Fibroblast of villous mesenchyme (primary cell): ENCODE measurements at regions not wholly inside any gene's neighbourhood (a gene's known extent, or its start where the extent isn't known, plus 50 kb on each side); places are given as distances from the start of the nearest gene placed in this dataset.
A peak's percentile ranks its signal among the peaks of the same experiment; 100 is the strongest.

ENCODE experiments used
- DNase-seq: peaks from one replicate; pipeline ENCODE4 v3.0.0-alpha.2; 2010; ENCODE audit warnings: low read depth
- H3K4me3 ChIP-seq: 2 replicates; pipeline ENCODE4 v1.5.1; 2011; ENCODE audit warnings: low read depth, mild to moderate bottlenecking, low read length
- CTCF ChIP-seq: IDR thresholded peaks from 2 replicates; pipeline ENCODE4 v1.5.1; 2012; ENCODE audit warnings: low read depth, mild to moderate bottlenecking, low read length; ENCODE audit not compliant: insufficient read depth

DNA sequence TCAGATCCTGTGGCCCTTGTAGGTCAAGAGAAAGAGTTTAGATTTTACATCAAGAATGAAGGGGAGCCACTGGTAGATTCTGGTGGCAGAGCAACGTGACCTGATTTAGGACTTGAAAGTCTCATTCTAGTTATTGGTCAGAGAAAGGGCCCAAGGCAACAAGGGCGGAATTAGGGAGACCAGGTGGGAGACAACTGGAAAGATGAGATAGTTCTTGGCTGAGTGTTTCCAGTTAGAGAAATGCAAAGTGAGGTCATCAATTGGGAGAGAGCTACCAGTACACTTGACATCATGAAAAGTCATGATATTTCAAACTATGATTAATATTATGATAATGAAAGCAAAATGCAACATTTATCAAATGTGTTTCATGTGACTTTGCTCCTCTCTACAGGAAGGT is 147.2 kb upstream of the FAM20A start:
- H3K4me3 ChIP-seq = no peak overlapping the region
- no peak for DNase-seq
- no peak for TF ChIP-seq CTCF

GRCh38 chr17:68740555-68741447 is 139.6 kb upstream of the FAM20A start:
- H3K4me3 ChIP-seq = no peak overlapping the region
- no peak for DNase-seq
- TF ChIP-seq CTCF = no peak

DNA sequence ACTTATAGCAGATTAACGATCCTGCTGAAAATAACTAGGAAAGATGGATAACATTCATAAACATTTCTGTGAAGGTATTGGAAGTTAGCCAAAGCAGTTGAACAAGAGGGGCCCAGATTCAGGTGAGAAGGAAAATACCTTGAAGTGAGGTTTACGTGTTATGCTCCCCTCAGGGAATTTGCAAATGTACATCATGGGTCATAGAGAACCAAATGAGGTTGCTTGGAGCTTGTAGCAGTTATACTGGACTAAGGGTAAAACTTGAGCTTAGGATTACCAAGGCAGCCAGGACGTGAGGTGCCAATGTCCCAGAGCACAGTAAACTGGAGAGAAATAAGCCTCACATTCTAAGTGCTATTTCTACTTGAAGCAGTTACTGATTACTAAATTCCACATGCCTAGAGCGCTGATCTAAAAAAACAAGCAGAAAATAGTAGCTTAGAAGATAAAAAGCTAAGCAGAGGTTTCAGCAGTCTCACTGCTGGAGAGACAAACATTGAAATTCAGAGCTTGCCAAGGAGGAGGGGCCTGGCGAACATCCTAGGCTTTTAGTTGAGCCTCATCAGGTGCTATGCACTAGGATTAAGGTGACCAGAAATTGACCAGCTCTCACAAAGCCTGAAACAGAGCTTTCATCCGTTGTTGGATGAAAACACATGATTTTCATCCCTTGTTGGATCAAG is 136.7 kb upstream of the FAM20A start:
- H3K4me3 ChIP-seq = no peak overlapping the region
- no peak for TF ChIP-seq CTCF
- DNase-seq = peak; percentile 61

DNA sequence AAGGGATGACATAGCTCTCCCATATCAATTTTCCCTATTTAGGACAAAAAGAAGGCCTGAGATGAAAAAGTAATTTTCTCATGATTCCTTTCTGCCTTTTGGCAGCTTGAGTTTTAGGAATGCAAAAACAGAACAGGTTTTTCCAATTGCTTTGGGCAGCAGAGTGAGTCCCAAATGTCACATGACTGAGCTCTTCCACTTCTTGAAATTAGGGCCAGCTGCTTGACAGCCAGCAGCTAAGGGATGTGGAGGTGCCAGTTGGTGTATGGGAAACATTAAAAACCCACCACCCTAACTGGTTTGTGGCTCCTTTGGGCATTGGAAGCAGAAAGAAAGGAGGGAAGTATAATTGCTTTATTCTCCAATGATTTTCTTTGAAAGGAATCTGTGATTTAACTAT is 133.8 kb upstream of the FAM20A start:
- H3K4me3 ChIP-seq = no peak overlapping the region
- no peak for TF ChIP-seq CTCF
- no peak for DNase-seq

DNA sequence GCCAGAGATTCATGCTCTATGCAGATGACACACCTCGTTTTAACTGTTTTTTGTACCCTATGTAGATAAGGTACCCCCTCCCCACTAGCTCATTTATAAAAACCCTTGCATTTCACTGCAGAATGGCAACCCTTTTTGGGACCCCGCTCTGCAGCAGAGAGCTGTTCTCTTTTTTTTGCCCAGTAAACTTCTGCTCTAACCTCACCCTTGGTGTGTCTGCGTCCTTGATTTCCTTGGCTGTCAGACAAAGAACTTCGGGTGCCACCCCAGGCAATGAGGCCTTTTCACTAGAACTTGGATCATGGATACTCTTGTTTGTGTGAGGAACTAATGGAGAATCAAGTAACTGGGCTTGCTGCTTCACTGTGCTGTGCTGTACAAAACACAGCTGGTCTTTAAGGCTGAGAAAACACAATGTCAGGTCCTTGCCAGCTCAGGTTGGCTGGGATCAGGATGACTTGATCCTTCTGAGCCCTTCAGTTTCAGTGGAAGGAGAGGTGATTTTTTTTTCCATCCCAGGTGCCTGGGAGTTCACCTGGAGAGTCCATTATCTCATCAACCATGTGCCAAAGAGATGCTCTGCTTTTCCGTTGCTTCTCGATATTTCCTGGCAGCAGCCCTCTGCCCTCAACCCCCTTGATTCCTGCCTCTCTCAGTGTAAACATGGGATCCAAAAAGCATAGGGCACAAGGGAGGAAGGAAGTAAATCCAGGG is 133.2 kb upstream of the FAM20A start:
- DNase-seq = no peak
- H3K4me3 ChIP-seq = no peak overlapping the region
- TF ChIP-seq CTCF = no peak

DNA sequence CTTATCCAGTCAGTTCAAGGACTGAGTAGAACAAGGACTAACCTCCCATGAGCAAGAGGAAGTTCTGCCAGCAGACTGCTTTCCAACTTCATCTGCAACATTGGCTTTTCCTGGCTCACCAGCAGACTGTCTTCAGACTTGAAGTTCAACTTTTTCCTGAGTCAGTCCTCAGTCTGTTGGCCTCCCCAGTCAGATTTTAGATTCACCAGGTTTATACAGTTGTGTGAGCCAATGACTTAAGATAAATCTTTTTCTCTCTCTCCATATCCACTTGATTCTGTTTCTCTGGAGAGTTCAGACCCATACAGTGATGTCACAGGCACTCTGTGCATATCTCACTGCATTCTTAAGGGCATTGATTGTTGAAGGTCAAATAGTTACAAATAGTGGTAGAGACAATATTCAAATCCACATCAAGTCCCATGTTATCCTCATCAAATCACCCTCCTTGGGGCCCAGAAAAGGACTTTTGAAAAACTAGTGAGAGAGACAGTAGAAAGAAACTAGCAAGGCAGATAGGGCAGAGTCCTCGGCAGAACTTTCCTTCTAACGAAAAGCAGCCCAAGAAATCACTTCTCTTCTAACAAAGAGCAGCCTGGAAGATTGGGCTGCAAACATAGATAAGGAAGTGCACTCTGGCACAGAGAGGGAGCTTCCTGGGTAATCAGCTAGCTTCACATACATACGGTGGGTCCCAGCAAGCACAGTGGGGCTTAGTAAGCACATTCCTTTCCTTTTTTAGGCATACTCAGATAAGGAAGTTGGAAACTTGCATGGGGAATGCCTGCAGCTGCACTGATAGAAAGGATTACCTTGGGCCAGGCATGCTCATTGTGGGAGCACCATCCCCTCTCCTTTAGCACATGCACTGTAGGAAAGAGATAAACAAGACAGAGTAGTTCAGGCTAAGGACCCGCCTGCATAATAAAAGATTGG is 132.3 kb upstream of the FAM20A start:
- DNase-seq = peak; percentile 95
- TF ChIP-seq CTCF = no peak
- peak overlapping the region; percentile 5 for H3K4me3 ChIP-seq
